Endothelial cell of umbilical vein (primary cell): ENCODE measurements at regions not wholly inside any gene's neighbourhood (a gene's known extent, or its start where the extent isn't known, plus 50 kb on each side); places are given as distances from the start of the nearest gene placed in this dataset.

ENCODE experiments used
- BruUV-seq: library from RNA; stranded (reverse); fragments of 400-500 nt; replicated peaks from 2 replicates; lab custom pipeline; 2021; lab: Mats Ljungman, UMichigan
- CTCF ChIA-PET: fragments of 300-600, 350-600 bp; sonication (Branson Sonifier 250); formaldehyde crosslinking; loops from one replicate; lab custom pipeline; 2021; ENCODE audit warnings: antibody characterized with exemption, inconsistent platforms; lab: Charles Lee
- POLR2A ChIA-PET: fragments of 300-600, 350-600 bp; sonication (Branson Sonifier 250); formaldehyde crosslinking; loops from one replicate; lab custom pipeline; 2021; ENCODE audit warnings: antibody characterized with exemption, inconsistent platforms; lab: Charles Lee
- DNase-seq: peaks from one replicate; pipeline ENCODE4 v3.0.0-alpha.2; 2011; ENCODE audit warnings: low read depth, low spot score
- FAIRE-seq: peaks from 2 replicates; lab custom pipeline; 2011; peaks lifted over from hg19 to GRCh38; lab: Jason Lieb, UNC
- H2AFZ ChIP-seq: 2 replicates; pipeline ENCODE4 v1.6.0; 2012; ENCODE audit warnings: low read depth, low read length, control low read depth, inconsistent platforms
- H3K27ac ChIP-seq: 2 replicates; pipeline ENCODE4 v1.5.1; 2011; ENCODE audit warnings: low read depth, mild to moderate bottlenecking, control low read depth, low read length, moderate library complexity; ENCODE audit not compliant: insufficient read depth
- H3K27me3 ChIP-seq, 2 experiments: 2 replicates each; pipeline versions ENCODE4 v1.6.0 to v1.6.1; 2011; ENCODE audit warnings: low read length in 2 of 2, mixed read lengths in 1 of 2; ENCODE audit not compliant: control insufficient read depth in 2 of 2, insufficient read depth in 2 of 2
- H3K36me3 ChIP-seq, 2 experiments: 2 replicates in 1 of 2; 3 replicates in 1 of 2; pipeline ENCODE4 v1.5.1; 2011; ENCODE audit warnings: low read length in 2 of 2, mild to moderate bottlenecking in 1 of 2, moderate library complexity in 1 of 2; ENCODE audit not compliant: control insufficient read depth in 2 of 2, insufficient read depth in 2 of 2; ENCODE audit errors: extremely low read depth in 1 of 2
- H3K4me1 ChIP-seq: 3 replicates; pipeline ENCODE4 v1.5.1; 2011; ENCODE audit warnings: mild to moderate bottlenecking, low read length; ENCODE audit not compliant: control insufficient read depth, insufficient read depth; ENCODE audit errors: extremely low read depth
- H3K4me2 ChIP-seq: 2 replicates; pipeline ENCODE4 v1.6.1; 2011; ENCODE audit warnings: low read length, control low read depth, mixed read lengths; ENCODE audit not compliant: insufficient read depth
- H3K4me3 ChIP-seq, 3 experiments: fragments of 200-600 bp in 1 of 3; sonication (generic), shearing (Covaris generic) in 1 of 3; replicated peaks in 1 of 3; 2 replicates each; pipeline ENCODE4 v1.5.1; 2011 to 2016; ENCODE audit warnings: control low read depth in 3 of 3, low read length in 3 of 3, mild to moderate bottlenecking in 2 of 3, inconsistent platforms in 1 of 3, low read depth in 1 of 3, moderate library complexity in 1 of 3; ENCODE audit not compliant: insufficient read depth in 1 of 3
- H3K79me2 ChIP-seq: 2 replicates; pipeline ENCODE4 v1.6.0; 2012; ENCODE audit warnings: low read length, inconsistent platforms; ENCODE audit not compliant: control insufficient read depth, insufficient read depth
- H3K9ac ChIP-seq: replicated peaks from 2 replicates; pipeline ENCODE3; 2011; ENCODE audit warnings: low read length, control low read depth; ENCODE audit not compliant: insufficient read depth; ENCODE audit errors: extremely low read depth
- H3K9me1 ChIP-seq: replicated peaks from 3 replicates; pipeline ENCODE4 v1.6.0; 2011; ENCODE audit warnings: mild to moderate bottlenecking, low read length; ENCODE audit not compliant: control insufficient read depth, insufficient read depth; ENCODE audit errors: extremely low read depth
- H3K9me3 ChIP-seq: replicated peaks from 2 replicates; pipeline ENCODE4 v1.5.1; 2012; ENCODE audit warnings: low read length, inconsistent platforms; ENCODE audit not compliant: control insufficient read depth, insufficient read depth
- H4K20me1 ChIP-seq: replicated peaks from 2 replicates; pipeline ENCODE3; 2011; ENCODE audit warnings: mild to moderate bottlenecking, low read length; ENCODE audit not compliant: control insufficient read depth, insufficient read depth; ENCODE audit errors: extremely low read depth
- CTCF ChIP-seq, 2 donors: IDR thresholded peaks; 1 replicate in 1 of 2; 2 replicates in 1 of 2; pipeline ENCODE4 v1.5.1; 2011; ENCODE audit warnings: low read length in 2 of 2, mild to moderate bottlenecking in 2 of 2, moderate library complexity in 2 of 2, control low read depth in 1 of 2, inconsistent platforms in 1 of 2, low read depth in 1 of 2; ENCODE audit not compliant: insufficient read depth in 1 of 2; ENCODE audit errors: extremely low read depth in 1 of 2
- EZH2 ChIP-seq: IDR thresholded peaks from 2 replicates; pipeline ENCODE4 v1.6.1; 2012; ENCODE audit warnings: borderline replicate concordance, low read depth, mild to moderate bottlenecking, moderate library complexity, low read length, inconsistent platforms; ENCODE audit not compliant: severe bottlenecking
- FOS ChIP-seq: IDR thresholded peaks from 2 replicates; pipeline ENCODE4 v1.6.1; 2011; ENCODE audit warnings: mild to moderate bottlenecking, low read length, moderate library complexity, borderline replicate concordance; ENCODE audit not compliant: insufficient read depth
- GATA2 ChIP-seq: IDR thresholded peaks from 2 replicates; pipeline ENCODE4 v1.7.0; 2011; ENCODE audit warnings: low read depth, mild to moderate bottlenecking, moderate library complexity, mixed read lengths, low read length; ENCODE audit not compliant: insufficient read length, insufficient read depth
- JUN ChIP-seq: IDR thresholded peaks from 2 replicates; pipeline ENCODE4 v1.6.1; 2011; ENCODE audit warnings: borderline replicate concordance, low read depth; ENCODE audit not compliant: insufficient read length, insufficient read depth
- MYC ChIP-seq: IDR thresholded peaks from one replicate; pipeline ENCODE4 v1.6.1; 2011; ENCODE audit warnings: mild to moderate bottlenecking, low read depth, low read length
- POLR2A ChIP-seq: IDR thresholded peaks from 2 replicates; pipeline ENCODE4 v1.6.1; 2012; ENCODE audit warnings: low read depth, mild to moderate bottlenecking, control low read depth, low read length
- POLR2AphosphoS5 ChIP-seq: IDR thresholded peaks from 2 replicates; pipeline ENCODE4 v1.6.1; 2012; ENCODE audit warnings: low read depth, mild to moderate bottlenecking, control low read depth, low read length, moderate library complexity; ENCODE audit not compliant: insufficient read depth
- dilution Hi-C: fragments of 300-500 bp; cut with MboI; formaldehyde crosslinking; loops from one replicate; pipeline ENCODE4 v1.15.0; 2019; ENCODE audit warnings: low sequenced_read_pairs; ENCODE audit not compliant: extremely low pct_ligation_motif_present
- intact Hi-C: fragments of 100-400 bp; cut with micrococcal nuclease; formaldehyde crosslinking; loops from one replicate; pipeline ENCODE4 v1.10.0; 2022
- TF ChIP-seq, protein P1 (sequence below): IDR thresholded peaks from 2 replicates; pipeline ENCODE4 v1.6.1; 2011; ENCODE audit not compliant: insufficient read depth, insufficient read length

GRCh38 chr11:39209981-39210380 is 2249.5 kb downstream of the LRRC4C start:
- DNase-seq: no peak
- Histone ChIP-seq H3K27me3 (no peaks in the 10 kb centered on the region), H2AFZ (no peak overlapping the region), H3K4me1 (no peaks in the 10 kb centered on the region), H3K36me3 (no peaks in the 10 kb centered on the region), H4K20me1 (no peaks in the 10 kb centered on the region), H3K9me3 (peaks cover 2% of the 10 kb centered on the region), H3K79me2 (no peaks in the 10 kb centered on the region), H3K4me3 (no peak overlapping the region), H3K27ac (no peak overlapping the region), H3K4me2 (no peak overlapping the region), H3K9me1 (no peaks in the 10 kb centered on the region), H3K9ac (no peak overlapping the region)
- ChIA-PET POLR2A (no interaction called here), CTCF (no interaction called here)
- BruUV-seq: no TSS peak
- no peak for TF ChIP-seq GATA2
- no peak for TF ChIP-seq JUN
- TF ChIP-seq, protein P1, sequence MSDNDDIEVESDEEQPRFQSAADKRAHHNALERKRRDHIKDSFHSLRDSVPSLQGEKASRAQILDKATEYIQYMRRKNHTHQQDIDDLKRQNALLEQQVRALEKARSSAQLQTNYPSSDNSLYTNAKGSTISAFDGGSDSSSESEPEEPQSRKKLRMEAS: no peak
- TF ChIP-seq FOS: no peak
- no peak for TF ChIP-seq POLR2A
- no peak for TF ChIP-seq EZH2
- TF ChIP-seq CTCF (IDR thresholded peaks at IDR 0.05; ENCODE audit: extremely low read depth in 1 of 2, insufficient read depth in 1 of 2, low read depth in 1 of 2, low read length in 2 of 2): no peak
- TF ChIP-seq POLR2AphosphoS5: no peak
- no peak for TF ChIP-seq MYC
- FAIRE-seq: no peak
- intact Hi-C loops (no loop called here), dilution Hi-C loops (no loop called here)
